ENCODE measurements at regions not wholly inside any gene's neighbourhood (a gene's known extent, or its start where the extent isn't known, plus 50 kb on each side); places are given as distances from the start of the nearest gene placed in this dataset.
"Not testable (repeated sequence)": the region's sequence is repeated elsewhere in the genome, so short reads cannot be mapped to it uniquely, and the experiment has no call there.

DNA sequence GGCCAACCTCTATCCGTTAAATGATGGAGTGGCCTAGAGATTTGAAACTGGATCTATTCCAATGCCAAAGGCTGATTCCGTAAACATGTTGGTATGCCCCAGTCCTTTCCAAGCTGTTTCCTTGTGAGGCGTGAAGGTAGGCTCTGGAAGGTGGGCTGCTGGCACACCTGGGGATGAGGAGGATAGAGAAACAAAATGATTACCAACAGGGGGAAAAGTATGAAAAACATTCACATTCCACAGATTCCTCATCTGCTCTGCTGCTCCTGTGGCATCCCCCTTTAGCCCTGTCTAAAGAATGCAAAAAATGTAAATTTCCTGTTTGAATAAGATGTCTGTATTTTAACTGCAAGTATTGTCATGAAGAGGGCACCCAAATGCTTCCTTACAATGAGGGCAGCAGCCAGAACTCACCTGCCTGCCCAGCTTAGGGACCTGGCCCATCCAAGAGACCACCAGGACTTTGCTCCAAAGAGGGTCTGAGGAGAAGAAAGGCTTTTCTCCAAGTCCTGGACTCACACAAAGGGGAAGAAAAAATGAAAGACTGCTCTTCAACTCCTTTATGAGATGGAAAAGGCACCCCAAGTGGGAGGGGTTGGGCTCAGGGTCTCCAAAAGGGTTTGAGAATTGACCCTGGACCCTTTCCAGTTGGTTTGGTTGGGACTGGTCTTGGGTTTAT, 132.3 kb upstream of the PELI1 start:
- H3K9me3 Mint-ChIP-seq = no peaks in the 10 kb centered on the region
- no peak for DNase-seq (ENCODE audit: extremely low spot score, unreplicated experiment)
- no peak overlapping the region for H3K4me3 Mint-ChIP-seq
- H3K27ac Mint-ChIP-seq = peak overlapping the region; percentile 98
- peaks cover 31% of the 10 kb centered on the region for H3K4me1 Mint-ChIP-seq (ENCODE audit: unreplicated experiment)
- TF ChIP-seq, protein P1, sequence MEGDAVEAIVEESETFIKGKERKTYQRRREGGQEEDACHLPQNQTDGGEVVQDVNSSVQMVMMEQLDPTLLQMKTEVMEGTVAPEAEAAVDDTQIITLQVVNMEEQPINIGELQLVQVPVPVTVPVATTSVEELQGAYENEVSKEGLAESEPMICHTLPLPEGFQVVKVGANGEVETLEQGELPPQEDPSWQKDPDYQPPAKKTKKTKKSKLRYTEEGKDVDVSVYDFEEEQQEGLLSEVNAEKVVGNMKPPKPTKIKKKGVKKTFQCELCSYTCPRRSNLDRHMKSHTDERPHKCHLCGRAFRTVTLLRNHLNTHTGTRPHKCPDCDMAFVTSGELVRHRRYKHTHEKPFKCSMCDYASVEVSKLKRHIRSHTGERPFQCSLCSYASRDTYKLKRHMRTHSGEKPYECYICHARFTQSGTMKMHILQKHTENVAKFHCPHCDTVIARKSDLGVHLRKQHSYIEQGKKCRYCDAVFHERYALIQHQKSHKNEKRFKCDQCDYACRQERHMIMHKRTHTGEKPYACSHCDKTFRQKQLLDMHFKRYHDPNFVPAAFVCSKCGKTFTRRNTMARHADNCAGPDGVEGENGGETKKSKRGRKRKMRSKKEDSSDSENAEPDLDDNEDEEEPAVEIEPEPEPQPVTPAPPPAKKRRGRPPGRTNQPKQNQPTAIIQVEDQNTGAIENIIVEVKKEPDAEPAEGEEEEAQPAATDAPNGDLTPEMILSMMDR (conservative IDR thresholded peaks at IDR 0.05) = no peak
- no peaks in the 10 kb centered on the region for H3K27me3 Mint-ChIP-seq
- no peaks in the 10 kb centered on the region for H3K36me3 Mint-ChIP-seq

DNA sequence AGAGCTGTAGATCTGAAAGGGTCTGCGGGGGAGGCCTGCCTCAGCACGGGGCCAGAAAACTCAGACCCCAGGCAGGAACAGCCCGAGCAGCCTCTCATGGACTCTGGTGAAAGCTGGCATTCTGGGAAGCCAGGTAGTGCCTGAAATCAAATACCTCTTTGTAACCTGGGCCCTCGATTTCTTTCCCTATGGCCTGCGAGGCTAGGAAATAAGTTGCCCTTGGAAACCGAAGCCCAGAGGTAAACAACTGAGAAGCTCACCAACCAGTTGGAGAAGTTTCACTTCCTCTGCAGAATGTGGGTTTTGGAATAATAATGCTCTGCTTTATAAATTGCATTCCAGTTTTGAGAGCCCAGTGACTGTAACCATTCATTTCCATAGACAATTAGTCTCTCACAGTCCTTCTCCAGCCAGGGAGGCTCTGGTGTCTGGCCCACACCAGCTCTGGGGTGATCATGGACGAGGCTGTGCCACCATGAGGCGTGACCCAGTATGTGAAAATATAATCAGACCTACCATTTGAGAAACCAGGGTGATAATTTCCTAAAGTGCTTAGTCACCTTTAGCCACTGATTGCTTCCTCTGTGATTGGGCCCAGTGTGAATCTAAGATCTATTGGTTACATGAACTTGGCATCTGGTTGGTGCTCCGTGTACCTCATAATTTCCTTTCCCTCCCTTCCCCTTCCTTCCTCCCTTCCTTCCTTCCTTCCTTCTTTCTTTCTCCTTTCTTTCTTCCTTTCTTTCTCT, 133.1 kb upstream of the PELI1 start:
- H3K27me3 Mint-ChIP-seq = no peaks in the 10 kb centered on the region
- no peaks in the 10 kb centered on the region for H3K9me3 Mint-ChIP-seq
- H3K4me1 Mint-ChIP-seq (ENCODE audit: unreplicated experiment) = peaks cover 31% of the 10 kb centered on the region
- H3K36me3 Mint-ChIP-seq = no peaks in the 10 kb centered on the region
- H3K4me3 Mint-ChIP-seq = peak overlapping the region; percentile 58
- DNase-seq (ENCODE audit: extremely low spot score, unreplicated experiment) = no peak
- TF ChIP-seq, protein P1 (conservative IDR thresholded peaks at IDR 0.05) = no peak
- H3K27ac Mint-ChIP-seq = peak overlapping the region; percentile 98

DNA sequence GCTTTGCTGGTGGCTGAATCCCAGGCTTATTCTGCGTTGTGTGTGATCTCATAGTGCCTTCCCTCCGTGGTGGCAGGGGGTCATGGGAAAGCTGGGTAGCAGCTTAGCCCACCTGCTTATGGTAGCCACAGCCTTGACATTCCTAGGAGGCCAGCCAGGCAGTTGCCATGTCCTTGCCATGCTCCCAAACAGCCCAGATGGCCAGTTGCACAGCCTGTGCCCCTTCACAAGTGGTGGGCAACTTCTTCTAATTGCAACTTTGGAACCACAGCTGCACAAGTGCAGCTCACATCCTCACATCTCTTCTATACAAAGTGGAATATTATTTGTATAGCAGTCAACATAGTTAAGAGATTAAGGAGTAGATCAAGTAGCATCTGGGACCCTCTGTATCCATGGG, 136.6 kb upstream of the PELI1 start:
- not testable (repeated sequence) for H3K27ac Mint-ChIP-seq

DNA sequence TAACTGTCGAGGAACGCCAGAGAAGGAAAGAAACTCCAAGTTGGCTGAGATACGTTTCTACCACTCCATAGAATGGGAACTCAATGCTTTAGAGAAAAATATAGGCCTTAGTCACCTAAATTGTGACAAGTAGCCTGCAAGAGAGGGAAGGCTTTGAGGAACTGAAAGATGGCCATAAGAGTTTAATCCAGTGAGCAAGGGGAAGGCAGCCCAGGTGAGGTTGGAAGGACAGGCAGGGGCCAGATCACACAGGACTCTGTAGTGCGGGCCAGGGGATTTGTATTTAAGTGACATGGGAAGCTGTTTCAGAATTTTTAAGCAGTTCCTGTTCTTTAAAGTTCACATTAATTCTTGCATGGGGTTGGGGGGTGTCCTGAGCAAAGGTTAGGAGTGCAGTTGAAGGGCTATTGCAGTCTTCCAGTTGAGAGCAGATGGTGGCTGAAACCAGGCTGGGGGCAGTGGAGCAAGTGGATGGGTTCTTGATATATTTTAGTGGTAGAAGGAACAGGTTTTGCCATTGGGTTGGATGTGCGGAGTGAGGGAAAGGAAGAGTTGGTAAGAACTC, 138.9 kb upstream of the PELI1 start:
- no peaks in the 10 kb centered on the region for H3K27me3 Mint-ChIP-seq
- H3K36me3 Mint-ChIP-seq = no peaks in the 10 kb centered on the region
- TF ChIP-seq, protein P1 (conservative IDR thresholded peaks at IDR 0.05) = no peak
- H3K9me3 Mint-ChIP-seq = no peaks in the 10 kb centered on the region
- H3K4me3 Mint-ChIP-seq = no peak overlapping the region
- peaks cover 9% of the 10 kb centered on the region for H3K4me1 Mint-ChIP-seq (ENCODE audit: unreplicated experiment)
- no peak for DNase-seq (ENCODE audit: extremely low spot score, unreplicated experiment)
- no peak overlapping the region for H3K27ac Mint-ChIP-seq

More for the DNA sequence above, 136.6 kb upstream of the PELI1 start:
- not testable (repeated sequence) for H3K9me3 Mint-ChIP-seq; H3K4me3 Mint-ChIP-seq; H3K36me3 Mint-ChIP-seq; DNase-seq (ENCODE audit: extremely low spot score, unreplicated experiment); H3K27me3 Mint-ChIP-seq
- peaks cover 10% of the 10 kb centered on the region for H3K4me1 Mint-ChIP-seq (ENCODE audit: unreplicated experiment)

DNA sequence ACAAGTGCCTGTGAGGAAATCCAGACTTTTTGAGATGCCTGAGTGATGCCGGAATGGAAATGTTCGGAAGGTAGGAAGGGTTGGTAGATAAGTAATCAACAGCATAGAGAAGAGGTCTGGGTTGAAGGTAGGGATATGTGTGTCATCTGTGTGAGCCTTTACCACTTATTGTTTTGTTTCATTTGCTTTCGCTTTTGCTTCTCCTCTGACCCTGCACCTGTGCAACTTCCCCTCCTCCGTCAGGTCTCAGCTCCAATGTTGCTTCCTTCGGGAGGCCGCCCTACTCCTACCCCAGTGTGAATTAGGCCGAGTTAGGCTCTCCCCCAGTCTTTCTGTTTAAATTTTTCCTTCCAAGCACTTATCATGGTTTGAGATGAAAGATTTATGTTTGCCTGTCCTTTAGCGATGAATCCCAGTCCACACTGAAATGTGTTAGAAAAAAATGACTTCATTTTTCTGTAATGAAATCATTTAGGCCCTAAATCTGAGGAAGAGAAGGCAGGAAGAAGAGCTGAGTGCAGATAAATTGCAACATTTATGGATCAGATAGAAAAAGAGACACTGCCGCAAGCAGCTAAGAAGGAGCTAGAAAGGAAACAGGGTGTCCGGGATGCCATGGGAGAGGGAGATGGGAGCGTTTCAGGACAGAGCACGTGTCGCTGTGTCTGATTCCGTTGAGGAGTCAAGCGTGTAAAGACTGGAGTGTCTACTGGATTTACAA, 139.6 kb upstream of the PELI1 start:
- Mint-ChIP-seq H3K27ac (no peak overlapping the region), H3K27me3 (no peaks in the 10 kb centered on the region), H3K36me3 (no peaks in the 10 kb centered on the region), H3K9me3 (no peaks in the 10 kb centered on the region), H3K4me1 (ENCODE audit: unreplicated experiment) (peaks cover 15% of the 10 kb centered on the region), H3K4me3 (no peak overlapping the region)
- no peak for DNase-seq (ENCODE audit: extremely low spot score, unreplicated experiment)
- TF ChIP-seq, protein P1 (conservative IDR thresholded peaks at IDR 0.05) = no peak

Data from type B pancreatic cell (in vitro differentiated cells).